G401.6 (cell line): ENCODE measurements at regions not wholly inside any gene's neighbourhood (a gene's known extent, or its start where the extent isn't known, plus 50 kb on each side); places are given as distances from the start of the nearest gene placed in this dataset.
A peak's percentile ranks its signal among the peaks of the same experiment; 100 is the strongest.

ENCODE experiments used
- FAIRE-seq: peaks from 2 replicates; lab custom pipeline; 2012; peaks lifted over from hg19 to GRCh38; lab: Jason Lieb, UNC

DNA sequence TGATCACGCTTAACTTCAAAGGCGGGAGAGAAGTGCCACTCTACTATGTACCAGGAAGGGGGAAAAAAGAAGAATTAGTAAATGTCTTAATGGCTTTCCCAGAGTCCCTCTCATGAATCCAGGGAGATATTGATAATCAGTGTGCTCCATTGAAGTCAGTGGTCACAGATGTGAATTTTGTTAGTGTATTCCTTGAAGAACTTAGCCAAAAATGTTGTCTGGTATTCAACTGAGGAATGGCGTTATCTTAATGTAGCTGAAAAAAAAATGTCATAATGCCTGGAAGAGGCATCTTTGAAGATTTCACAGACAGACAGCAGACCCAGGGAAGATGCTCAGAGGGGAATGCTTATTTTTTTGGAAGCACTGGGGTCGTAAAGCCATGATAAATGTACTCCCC is 250.4 kb downstream of the WDR11 start:
- FAIRE-seq: no peak

DNA sequence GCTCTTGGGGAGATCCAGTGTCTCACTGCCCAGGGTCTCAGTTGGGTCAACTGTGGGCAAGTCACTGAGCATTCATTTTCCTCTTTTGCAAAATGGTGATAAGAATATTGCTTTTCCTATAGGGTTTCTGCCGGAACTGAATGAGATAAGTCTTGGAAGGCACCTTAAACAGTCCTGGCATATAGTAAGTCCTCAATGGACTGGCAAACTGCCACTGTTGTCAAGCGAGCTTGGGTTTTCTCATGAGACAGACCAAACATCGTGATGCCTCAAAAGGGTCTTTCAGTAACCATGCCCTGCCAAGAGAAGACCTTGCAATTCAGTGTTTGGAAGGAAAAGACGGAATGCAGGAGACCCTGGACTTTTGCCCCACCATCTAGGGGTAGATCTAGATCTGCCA is 251.5 kb downstream of the WDR11 start:
- FAIRE-seq: no peak

DNA sequence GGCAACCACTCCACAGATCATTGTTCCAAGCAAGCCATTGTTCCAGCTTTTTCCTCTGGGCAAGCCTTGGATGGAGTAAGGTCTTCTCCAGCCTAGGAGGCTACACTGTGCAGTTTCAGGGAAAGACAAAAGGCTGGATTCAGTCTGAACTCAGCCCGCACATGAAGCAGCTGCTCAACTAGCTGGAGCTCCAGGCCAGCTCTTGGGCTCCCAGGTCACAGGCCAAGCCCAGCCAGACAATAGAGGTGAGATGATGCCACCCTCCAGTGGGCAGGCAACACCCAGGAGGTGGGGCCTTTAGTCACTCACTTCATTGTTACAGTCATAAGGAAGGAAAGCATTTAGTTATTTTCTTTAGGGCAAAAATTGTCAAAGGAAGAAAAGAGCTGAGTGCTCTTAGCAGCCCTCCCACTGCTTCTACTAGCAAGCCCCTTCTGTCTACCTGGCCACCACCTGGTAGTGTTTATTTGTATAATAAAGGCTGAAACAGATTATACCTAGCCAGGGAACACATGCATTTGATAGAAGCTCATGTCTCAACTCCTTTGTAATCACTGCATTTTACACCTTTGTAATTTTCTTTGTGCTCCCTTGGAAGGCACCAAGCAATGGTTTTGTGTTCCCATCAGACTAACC is 253.4 kb downstream of the WDR11 start:
- no peak for FAIRE-seq

DNA sequence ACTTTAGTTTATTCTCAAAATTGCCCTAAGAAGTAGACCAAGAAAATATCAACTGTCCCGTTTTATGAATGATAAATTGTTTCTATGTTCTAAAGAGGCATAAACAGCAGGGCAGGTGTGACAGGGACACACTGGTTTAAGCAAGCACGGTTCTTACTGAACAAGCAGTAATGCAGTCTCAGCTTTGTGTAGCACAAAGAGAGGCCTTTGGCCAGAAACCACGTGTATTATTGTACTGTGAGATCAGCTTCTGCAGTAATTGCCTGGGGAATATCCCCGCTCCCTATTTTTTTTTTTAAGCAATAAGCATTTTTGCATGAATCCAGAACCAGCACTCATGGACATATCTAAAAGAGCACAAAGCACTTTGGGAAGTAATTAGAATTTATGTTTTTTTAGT is 255.4 kb downstream of the WDR11 start:
- FAIRE-seq: no peak

DNA sequence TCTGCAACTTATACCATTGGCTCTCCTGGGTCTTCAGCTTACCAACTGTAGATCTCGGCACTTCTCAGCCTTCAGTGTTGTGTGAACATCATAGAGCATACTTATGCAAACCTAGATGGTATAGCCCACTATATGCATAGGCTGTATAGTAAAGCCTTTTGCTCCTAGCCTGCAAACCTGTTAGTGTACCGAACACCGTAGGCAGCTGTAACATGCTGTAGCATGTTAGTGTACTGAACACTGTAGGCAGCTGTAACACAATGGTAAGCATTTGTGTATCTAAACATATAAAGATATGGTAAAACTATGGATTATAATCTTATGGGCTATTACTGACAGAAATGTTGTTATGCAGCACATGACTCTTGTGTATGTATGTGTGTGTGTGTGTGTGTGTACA is 256.9 kb downstream of the WDR11 start:
- no peak for FAIRE-seq

DNA sequence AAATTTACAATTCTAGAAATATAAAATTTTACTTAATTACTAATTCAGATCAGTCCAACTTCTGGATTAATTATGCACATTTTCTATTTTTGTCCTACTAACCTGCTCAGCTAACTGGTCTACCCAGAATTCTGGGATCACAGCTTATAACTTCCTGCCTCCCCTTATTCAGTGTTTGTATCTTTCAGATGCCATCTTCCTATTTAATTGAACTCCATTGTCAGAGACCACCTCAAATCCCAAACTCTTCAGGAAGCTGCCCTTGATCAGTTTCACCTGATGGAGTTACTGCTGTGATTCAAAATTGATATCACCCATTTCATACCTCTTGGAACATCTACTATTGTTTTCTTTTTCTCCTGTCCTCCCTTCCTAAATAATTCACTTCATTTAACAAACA is 259.2 kb downstream of the WDR11 start:
- FAIRE-seq: no peak

DNA sequence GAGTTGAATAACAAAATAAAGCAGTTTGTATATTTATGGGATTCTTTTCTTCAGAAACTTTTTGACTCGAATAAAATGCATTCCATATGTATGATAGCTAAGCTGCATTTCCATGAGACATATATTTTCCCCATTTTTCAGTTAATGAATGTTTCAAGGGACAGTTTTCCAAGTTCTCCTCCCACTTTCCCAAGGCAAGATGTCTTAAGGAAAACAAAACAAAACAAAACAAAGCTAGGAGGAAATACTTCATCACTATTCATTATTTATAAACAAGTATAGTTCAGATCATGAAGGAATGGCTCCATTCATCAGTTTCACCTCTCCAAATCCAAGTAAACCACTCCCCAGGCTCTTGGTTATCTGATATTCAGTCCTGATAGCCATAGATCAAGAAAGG is 261.0 kb downstream of the WDR11 start:
- no peak for FAIRE-seq

DNA sequence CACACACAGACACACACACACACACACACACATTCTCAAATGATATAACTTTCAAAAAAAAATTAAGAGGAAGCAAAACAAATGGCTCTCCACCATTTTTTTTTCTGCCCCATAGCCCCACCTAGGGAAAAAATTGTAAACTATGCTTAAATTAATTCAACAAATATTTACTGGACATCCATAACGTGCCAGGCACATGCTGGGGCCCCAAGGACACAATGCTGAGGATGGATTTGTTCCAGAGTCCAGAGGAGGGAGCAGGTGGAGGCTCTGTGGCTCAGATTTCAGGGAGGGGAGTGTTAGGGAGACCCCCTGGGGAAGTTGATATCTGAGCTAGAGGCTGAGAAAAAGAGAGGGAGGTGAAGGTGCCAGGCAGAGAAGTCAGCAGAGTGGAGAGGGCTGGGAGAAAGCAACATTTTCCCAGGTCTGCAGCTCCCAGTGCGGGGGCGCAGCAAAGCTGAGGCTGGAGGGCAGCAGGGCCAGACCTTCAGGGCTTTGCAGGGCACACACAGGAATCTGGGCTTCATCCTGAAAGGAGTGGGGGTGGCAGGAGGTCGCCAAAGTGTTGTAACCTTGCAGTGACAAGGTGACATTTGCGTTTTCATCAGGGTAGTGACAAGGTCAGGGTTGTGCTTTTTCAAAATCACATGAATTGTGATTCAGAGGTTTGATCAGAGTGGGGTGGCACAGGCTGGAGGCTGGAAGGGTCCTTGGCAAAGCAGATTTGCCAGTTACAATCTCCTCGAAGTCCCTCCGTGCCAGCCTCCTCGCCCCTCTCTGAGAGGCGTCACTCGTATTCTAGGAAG is 261.6 kb downstream of the WDR11 start:
- FAIRE-seq: peak; percentile 90

DNA sequence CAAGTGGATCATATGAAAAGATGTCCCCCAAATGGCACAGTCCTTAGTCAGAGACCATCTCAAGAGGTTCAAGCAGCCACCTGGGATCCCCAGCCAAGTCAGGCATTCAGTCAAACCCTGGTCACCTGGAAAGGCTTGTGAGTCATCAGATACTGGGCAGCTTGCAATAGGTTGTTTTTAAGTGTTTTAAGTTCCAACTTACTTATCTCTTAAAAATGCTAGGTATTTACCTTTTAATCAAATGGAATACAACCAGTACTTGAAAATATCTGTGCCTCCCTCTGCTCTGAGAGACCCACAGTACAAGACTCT is 262.2 kb downstream of the WDR11 start:
- peak; percentile 98 for FAIRE-seq

DNA sequence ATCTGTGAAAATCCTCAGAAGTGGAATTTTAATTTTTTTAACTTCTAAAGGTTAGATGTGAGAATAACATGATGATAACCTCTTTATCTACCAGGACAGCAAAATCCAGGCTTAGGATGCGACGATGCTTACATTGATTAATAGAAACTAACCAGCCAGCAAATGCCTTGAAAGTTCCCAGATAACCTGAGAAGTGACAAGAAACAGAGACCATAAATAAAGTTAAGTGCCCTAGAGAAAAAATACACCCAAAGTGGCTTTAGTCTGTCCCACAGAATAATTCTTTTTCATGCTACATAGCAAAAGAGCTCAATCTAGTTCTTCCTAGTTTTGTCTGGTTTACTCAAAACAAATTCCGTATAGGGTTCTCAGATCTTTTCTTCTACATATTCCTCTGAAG is 262.7 kb downstream of the WDR11 start:
- FAIRE-seq: no peak

DNA sequence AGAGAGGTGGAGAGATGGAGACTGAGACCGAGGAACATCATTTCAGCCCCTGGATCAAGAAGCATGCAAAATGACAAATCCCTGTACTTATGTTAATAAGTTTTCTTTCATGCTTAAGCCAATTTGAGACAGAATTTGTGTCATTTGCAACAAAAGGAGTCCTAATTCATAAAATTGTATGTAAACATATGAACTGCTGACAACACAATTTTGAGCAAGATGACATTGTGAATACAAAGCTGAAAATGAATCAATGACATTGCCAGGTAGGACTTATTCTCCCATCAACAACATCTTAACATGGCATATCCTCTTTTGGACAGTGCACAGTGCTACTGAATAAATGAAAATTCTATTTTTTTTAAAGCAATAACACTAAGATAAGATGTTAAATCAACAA is 264.0 kb downstream of the WDR11 start:
- no peak for FAIRE-seq

DNA sequence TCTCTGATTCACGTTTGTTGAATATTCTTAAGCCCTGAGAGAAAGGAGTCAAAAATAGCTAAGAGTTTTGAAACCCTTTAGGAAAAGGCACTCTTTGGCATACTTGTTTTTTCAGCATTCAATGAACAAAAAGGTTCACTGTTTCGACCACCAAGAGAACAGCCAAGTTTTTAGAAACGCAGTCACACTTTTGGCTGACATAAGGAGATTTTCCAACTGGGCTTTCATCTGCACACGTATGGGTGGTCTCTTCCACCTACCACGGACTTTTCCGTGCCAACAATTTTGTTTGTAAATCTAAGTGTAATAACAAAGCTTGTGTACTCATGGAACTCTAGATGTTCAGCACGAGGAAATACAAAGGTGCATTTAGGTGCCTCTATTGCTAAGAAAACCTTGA is 270.3 kb downstream of the WDR11 start:
- FAIRE-seq: no peak

DNA sequence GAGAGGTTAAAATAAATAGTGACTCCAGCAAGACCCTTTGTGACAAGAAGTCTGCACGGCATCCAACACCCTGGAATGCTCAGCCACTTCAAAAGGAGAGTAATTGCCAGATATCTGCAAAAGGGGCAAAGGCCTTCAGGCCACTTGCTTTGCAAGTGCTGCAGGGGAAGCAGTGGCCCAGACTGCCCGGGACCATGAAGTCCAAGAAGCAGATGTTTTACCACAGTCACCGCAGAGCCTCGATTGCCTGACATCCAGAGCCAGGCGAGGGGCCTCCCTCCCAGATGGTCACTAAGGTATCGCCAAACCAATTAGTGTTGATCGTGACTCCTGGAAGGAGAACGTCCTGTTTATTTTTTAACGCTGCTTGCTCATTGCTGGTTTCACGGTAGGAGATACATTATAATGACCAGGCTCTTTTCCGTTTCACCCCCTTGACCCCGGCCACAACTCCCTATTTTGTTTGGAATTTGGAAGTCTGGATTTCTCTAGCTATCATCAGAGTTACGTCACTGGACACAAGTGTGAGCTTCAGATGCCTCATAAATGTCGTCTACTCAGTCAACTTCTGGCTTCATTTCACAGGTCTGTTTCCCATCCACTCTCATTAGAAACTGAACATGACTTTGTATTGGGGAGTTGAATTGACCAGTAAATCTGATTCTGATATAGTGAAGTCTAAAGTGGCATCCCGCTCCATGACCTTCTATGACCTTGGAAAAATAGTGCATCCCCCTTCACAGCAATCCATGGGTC is 276.2 kb downstream of the WDR11 start:
- no peak for FAIRE-seq

DNA sequence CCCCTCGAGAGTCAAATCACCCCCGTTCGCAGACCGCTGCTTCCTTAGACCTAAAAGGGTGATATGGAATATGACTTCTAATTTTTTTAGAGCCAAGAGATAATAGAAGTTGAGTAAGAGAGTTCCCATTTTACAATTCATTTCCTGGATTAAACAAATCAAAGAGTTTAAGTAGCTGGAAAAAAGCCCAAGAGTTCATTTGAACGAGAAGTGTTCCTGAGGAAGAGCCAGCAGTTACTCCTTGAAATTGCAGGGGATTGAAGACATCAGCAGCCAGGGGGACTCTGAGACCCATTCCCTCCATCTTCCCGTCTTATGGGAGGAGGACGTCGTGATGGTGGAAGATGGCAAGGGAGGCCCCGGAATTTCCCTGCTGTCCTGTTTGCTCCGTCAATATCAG is 277.0 kb downstream of the WDR11 start:
- FAIRE-seq: no peak

DNA sequence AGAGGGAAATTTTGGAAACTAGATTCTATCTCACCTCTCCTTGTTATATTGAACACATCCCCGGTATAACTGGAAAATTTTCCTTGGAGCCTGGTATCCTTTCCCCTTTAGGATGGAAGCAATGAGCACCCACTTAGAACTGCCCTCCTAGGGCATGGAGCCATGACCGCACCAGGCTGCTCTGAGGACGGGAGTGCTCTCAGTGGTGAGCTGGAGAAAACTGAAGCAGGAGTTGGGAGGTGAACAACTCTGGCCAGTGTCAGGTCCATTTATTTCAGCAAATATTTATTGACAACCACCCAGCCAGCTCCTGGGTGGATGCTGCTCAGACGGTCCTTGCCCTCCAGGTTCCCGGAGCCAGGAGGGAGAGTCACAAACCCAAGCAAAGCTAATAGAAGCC is 278.1 kb downstream of the WDR11 start:
- no peak for FAIRE-seq

DNA sequence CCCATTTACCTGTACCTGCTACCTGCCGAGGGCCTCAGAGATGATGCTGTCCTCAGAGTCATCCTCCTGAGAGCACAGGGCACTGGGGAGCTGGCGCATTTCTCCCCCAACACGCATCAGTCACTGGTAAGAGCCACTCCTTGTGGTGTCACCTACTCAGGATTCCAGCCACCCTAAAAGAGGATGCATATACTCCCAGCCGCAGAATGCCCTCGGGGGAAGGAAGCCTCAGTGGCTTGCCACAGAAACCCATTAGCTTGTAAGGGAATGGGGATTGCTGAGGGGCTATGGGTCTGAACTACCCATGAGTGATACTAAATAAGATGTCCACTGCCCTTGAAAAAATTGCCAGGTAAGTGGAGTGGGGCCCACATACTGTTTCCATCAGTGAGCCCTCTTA is 279.2 kb downstream of the WDR11 start:
- no peak for FAIRE-seq

DNA sequence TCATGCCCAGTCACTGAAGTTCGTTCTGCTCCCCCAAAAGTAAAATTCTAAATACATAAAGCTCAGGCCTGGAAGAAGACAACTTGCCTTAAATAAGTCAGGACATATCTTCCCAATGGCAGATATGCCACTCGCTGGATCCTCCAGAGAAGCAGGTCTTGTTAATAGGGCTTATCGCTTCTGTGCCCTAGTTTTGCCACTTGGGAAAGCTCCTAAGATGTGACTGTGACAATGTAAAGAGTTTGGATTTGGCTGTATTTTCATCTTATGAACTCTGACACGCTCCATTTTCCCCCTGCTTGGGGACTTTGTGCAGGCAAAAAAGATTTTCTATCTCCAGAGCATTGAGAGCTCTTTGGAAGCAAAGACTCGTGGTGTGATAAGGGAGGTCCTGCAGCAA is 279.9 kb downstream of the WDR11 start:
- FAIRE-seq: no peak

DNA sequence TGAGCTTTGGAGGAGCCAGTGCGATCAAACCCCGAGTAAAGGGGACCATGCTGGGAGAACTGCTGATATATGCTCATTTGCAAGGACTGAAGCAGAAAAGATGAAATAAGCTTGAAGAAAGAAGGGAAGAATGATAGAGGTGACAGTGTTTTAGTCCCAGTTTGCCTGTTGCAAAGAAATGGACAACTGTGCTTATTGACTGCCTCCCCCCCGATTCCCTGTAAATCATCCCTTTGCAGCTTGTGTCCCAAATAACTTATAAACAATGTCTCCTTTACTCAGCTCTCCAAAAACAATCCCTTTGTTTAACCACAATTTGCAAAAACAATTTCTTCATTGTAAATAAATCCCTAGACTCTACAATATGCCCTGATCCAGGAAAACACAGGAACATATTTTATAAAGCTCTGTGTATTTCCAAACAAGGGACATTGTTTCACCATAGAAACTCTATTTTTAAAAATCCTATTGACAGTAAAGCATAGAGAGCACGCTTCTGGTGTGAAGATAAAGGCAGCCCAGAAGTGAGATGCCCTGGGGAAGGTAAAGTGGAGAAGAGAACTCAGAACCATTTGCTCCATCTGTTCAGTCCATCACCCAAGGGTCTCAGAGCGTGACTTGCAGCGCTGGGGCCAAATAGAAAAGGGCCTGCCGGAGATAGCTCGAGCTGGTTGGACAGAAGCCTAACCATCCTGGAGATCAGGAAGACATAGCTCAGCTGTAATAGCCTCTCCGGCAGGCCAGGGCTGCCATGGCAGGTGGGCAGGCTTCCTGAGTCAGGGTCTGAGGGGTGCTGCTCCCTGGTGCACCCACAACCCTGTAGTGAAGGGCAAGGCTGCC is 280.5 kb downstream of the WDR11 start:
- no peak for FAIRE-seq

DNA sequence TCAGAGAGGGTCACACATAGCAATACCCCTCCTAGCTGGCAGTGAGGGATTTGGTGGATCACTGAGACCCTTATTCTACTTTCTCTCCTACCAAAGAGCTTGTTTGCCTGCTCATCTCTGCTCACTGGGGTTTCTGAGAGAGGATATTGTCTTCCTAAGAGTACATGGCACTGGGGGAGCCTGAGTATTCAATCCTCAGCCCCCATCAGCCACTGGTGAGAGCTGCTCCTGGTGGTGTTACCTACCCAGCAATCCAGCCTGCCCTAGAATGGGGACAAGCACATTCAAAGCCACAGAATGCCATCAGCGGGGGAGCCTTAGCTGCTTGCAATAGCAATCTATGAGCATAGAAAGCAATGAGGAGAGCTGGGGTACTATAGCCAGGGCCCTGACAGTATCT is 281.1 kb downstream of the WDR11 start:
- no peak for FAIRE-seq

DNA sequence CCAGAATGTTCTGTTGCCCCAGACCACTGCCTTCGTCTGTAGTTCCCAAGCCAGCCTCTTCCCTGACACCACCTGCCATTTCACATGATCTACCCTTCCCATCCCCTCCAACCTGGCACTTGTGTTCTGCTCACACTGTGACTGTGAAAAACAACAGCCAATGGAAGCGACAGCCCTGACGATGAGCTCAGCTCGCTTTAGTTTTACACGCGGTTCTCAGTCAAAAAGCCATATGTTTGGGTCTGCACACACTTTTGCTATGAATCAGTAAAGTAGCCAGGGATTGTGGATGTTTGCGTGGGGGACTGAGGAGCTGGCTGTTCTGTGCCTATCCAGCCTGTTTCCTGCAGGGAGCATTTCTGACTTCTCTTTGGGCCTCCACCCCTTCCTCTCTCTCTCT is 282.7 kb downstream of the WDR11 start:
- no peak for FAIRE-seq

DNA sequence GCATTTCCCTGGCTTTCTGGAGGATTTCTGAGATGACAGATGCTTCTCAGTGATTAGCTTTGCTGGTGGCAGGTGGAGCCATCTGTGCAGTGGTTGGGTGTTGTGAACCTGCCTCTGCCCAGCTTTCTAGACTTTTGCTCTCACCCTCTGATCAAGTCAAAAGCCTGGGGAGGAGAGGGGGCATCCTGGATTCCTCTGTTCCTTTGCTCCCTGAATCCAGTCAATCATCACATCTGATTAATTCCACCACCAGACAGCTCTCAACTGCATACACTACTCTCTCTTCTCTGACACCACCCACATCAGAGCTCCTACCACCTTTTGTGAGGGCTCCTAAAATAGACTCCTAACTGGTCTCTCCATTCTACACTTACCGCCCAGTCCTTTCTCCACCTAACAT is 283.5 kb downstream of the WDR11 start:
- FAIRE-seq: no peak

DNA sequence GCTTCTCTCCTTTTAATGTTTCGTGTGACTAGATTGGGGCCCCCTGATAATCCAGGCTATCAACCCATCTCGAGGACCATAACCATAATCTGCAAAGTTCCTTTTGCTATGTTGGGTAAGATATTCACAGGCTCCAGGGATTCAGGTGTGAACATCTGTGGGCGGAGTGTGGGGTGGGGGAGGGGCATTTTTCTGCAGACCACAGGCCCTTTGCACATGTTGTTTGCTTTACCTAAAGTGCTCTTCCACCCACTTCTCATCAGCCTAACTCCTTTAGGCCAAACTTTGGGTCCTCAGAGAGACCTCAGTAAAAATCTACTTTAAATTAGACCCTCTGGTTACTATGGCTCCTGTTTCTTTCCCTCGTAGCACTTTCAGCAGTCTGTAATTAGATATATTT is 284.4 kb downstream of the WDR11 start:
- FAIRE-seq: no peak

DNA sequence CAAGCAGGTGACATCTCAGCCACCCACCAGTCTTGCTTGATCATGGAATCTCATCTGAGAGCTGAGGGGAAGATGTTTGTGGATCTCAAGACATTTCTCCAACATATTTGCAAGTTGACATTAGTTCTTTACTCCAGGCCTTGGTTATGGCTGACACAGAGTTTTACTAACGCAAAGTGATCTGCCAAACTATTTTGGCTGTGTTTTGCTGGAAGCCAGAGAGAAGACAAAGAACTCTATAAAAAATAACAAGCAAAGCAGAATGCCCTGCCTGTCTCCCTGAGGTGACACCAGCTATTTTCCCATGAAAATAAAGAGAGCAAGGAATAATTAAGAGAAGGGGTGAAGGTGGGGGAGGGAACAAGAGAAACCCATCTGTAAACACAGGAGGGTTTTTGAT is 286.4 kb downstream of the WDR11 start:
- no peak for FAIRE-seq
